ENCODE measurements at regions not wholly inside any gene's neighbourhood (a gene's known extent, or its start where the extent isn't known, plus 50 kb on each side); places are given as distances from the start of the nearest gene placed in this dataset.

GRCh38 chr1:101178688-101179491 lies 57.9 kb upstream of the S1PR1 start:
- TF ChIP-seq CTCF (conservative IDR thresholded peaks at IDR 0.05; ENCODE audit: low read length) (no peak), EZH2phosphoT487 (IDR thresholded peaks at IDR 0.05; ENCODE audit: borderline replicate concordance) (no peak)
